ENCODE measurements at regions not wholly inside any gene's neighbourhood (a gene's known extent, or its start where the extent isn't known, plus 50 kb on each side); places are given as distances from the start of the nearest gene placed in this dataset.

- POLR2A ChIA-PET: no interaction called here
- peaks cover 0 to 3% of the 10 kb centered on the region in 2 experiments for H3K9me3 ChIP-seq (ENCODE audit: control insufficient read depth in 1 of 2, insufficient read depth in 1 of 2, low read length in 2 of 2)
- no peak overlapping the region for H3K27ac Mint-ChIP-seq
These were observed 222.0 kb upstream of the LRIG3 start for GRCh38 chr12:59142183-59142790.

GRCh38 chr12:59134750-59135149, 214.4 kb upstream of the LRIG3 start:
- Mint-ChIP-seq H3K36me3 (ENCODE audit: low read depth) (no peaks in the 10 kb centered on the region), H3K9me3 (no peaks in the 10 kb centered on the region), H3K4me3 (no peak overlapping the region), H3K27me3 (peaks cover 4% of the 10 kb centered on the region), H3K4me1 (ENCODE audit: low read depth) (no peaks in the 10 kb centered on the region), H3K27ac (no peak overlapping the region)
- no peaks in the 10 kb centered on the region for H3K36me3 ChIP-seq (ENCODE audit: insufficient read depth, low read length)
- no peak for TF ChIP-seq CTCF (IDR thresholded peaks at IDR 0.05)
- H3K27ac ChIP-seq (ENCODE audit: low read depth in 1 of 2, low read length in 2 of 2): no peak overlapping the region
- ATAC-seq (ENCODE audit: poor library complexity) (no peak), DNase-seq (no peak)
- peaks cover 0 to 4% of the 10 kb centered on the region in 2 experiments for H3K9me3 ChIP-seq (ENCODE audit: control insufficient read depth in 1 of 2, insufficient read depth in 1 of 2, low read length in 2 of 2)
- H3K27me3 ChIP-seq (ENCODE audit: control insufficient read depth in 1 of 2, insufficient read depth in 2 of 2, low read length in 2 of 2): no peaks in the 10 kb centered on the region
- H3K4me1 ChIP-seq (ENCODE audit: insufficient read depth, low read length): no peaks in the 10 kb centered on the region
- ChIA-PET POLR2A (no interaction called here), CTCF (no interaction called here)
- no peak overlapping the region for H3K4me3 ChIP-seq (ENCODE audit: low read length)
- intact Hi-C loops (cut with DNase I, micrococcal nuclease): no loop called here

More at GRCh38 chr12:59142183-59142790, 222.0 kb upstream of the LRIG3 start:
- H3K27me3 Mint-ChIP-seq: peaks cover 11% of the 10 kb centered on the region
- intact Hi-C loops (cut with DNase I, micrococcal nuclease): no loop called here
- TF ChIP-seq CTCF (IDR thresholded peaks at IDR 0.05): no peak
- CTCF ChIA-PET: no interaction called here
- H3K4me3 Mint-ChIP-seq: no peak overlapping the region
- Histone ChIP-seq H3K36me3 (ENCODE audit: insufficient read depth, low read length) (no peaks in the 10 kb centered on the region), H3K4me1 (ENCODE audit: insufficient read depth, low read length) (no peaks in the 10 kb centered on the region), H3K4me3 (ENCODE audit: low read length) (no peak overlapping the region), H3K27me3 (ENCODE audit: control insufficient read depth in 1 of 2, insufficient read depth in 2 of 2, low read length in 2 of 2) (no peaks in the 10 kb centered on the region), H3K27ac (ENCODE audit: low read depth in 1 of 2, low read length in 2 of 2) (no peak overlapping the region)
- H3K9me3 Mint-ChIP-seq: no peaks in the 10 kb centered on the region
- ATAC-seq (ENCODE audit: poor library complexity) (no peak), DNase-seq (no peak)
- no peaks in the 10 kb centered on the region for H3K36me3 Mint-ChIP-seq (ENCODE audit: low read depth)
- no peaks in the 10 kb centered on the region for H3K4me1 Mint-ChIP-seq (ENCODE audit: low read depth)

GRCh38 chr12:59131462-59131861, 211.2 kb upstream of the LRIG3 start:
- Histone ChIP-seq H3K9me3 (ENCODE audit: control insufficient read depth in 1 of 2, insufficient read depth in 1 of 2, low read length in 2 of 2) (peaks cover 3 to 4% of the 10 kb centered on the region in 2 experiments), H3K36me3 (ENCODE audit: insufficient read depth, low read length) (no peaks in the 10 kb centered on the region), H3K4me1 (ENCODE audit: insufficient read depth, low read length) (no peaks in the 10 kb centered on the region), H3K4me3 (ENCODE audit: low read length) (no peak overlapping the region), H3K27me3 (ENCODE audit: control insufficient read depth in 1 of 2, insufficient read depth in 2 of 2, low read length in 2 of 2) (no peaks in the 10 kb centered on the region), H3K27ac (ENCODE audit: low read depth in 1 of 2, low read length in 2 of 2) (no peak overlapping the region)
- no peak for ATAC-seq (ENCODE audit: poor library complexity)
- ChIA-PET CTCF (no interaction called here), POLR2A (no interaction called here)
- DNase-seq: no peak
- intact Hi-C loops (cut with DNase I, micrococcal nuclease): no loop called here
- Mint-ChIP-seq H3K4me1 (ENCODE audit: low read depth) (no peaks in the 10 kb centered on the region), H3K36me3 (ENCODE audit: low read depth) (no peaks in the 10 kb centered on the region), H3K27ac (no peak overlapping the region), H3K9me3 (no peaks in the 10 kb centered on the region), H3K27me3 (no peaks in the 10 kb centered on the region), H3K4me3 (no peak overlapping the region)
- TF ChIP-seq CTCF (IDR thresholded peaks at IDR 0.05): no peak
